ENCODE measurements at regions not wholly inside any gene's neighbourhood (a gene's known extent, or its start where the extent isn't known, plus 50 kb on each side); places are given as distances from the start of the nearest gene placed in this dataset.

GRCh38 chr16:82522026-82522425 lies 104.7 kb upstream of the CDH13 start:
- H3K4me3 Mint-ChIP-seq, result no peak overlapping the region
- TF ChIP-seq CTCF (IDR thresholded peaks at IDR 0.05) (no peak), EZH2phosphoT487 (IDR thresholded peaks at IDR 0.05) (no peak), EZH2 (IDR thresholded peaks at IDR 0.05) (no peak)

GRCh38 chr16:82518811-82519210 lies 108.0 kb upstream of the CDH13 start:
- H3K27ac Mint-ChIP-seq, result no peak overlapping the region
- H3K4me3 Mint-ChIP-seq, result no peak overlapping the region
- H3K36me3 Mint-ChIP-seq, result no peaks in the 10 kb centered on the region
- Histone ChIP-seq H3K79me2 (ENCODE audit: low read depth) (no peaks in the 10 kb centered on the region), H3K27me3 (no peaks in the 10 kb centered on the region), H3K4me1 (peaks cover 5% of the 10 kb centered on the region), H3K36me3 (no peaks in the 10 kb centered on the region), H3F3A (ENCODE audit: low read depth) (no peaks in the 10 kb centered on the region), H3K4me2 (no peak overlapping the region), H3K4me3 (no peak overlapping the region), H3K9me3 (ENCODE audit: low read depth) (no peaks in the 10 kb centered on the region), H2AFZ (replicated peaks) (no peak overlapping the region), H3K9ac (no peak overlapping the region), H3K27ac (no peak overlapping the region), H4K20me1 (ENCODE audit: low read depth) (no peaks in the 10 kb centered on the region)
- H3K9me3 Mint-ChIP-seq, result peaks cover 12% of the 10 kb centered on the region
- peaks cover 10% of the 10 kb centered on the region for H3K4me1 Mint-ChIP-seq
- no peak for DNase-seq (ENCODE audit: low spot score)
- H3K27me3 Mint-ChIP-seq (ENCODE audit: insufficient read depth, low read depth), result peaks cover 4% of the 10 kb centered on the region
- TF ChIP-seq EZH2 (IDR thresholded peaks at IDR 0.05) (no peak), CTCF (IDR thresholded peaks at IDR 0.05) (no peak), EZH2phosphoT487 (IDR thresholded peaks at IDR 0.05) (no peak)

More at GRCh38 chr16:82522026-82522425, 104.7 kb upstream of the CDH13 start:
- Histone ChIP-seq H3K9me3 (ENCODE audit: low read depth) (no peaks in the 10 kb centered on the region), H3K9ac (no peak overlapping the region), H3K4me2 (no peak overlapping the region), H3F3A (ENCODE audit: low read depth) (no peaks in the 10 kb centered on the region), H3K27ac (no peak overlapping the region), H4K20me1 (ENCODE audit: low read depth) (no peaks in the 10 kb centered on the region), H3K27me3 (no peaks in the 10 kb centered on the region), H3K79me2 (ENCODE audit: low read depth) (no peaks in the 10 kb centered on the region), H3K4me1 (peaks cover 5% of the 10 kb centered on the region), H3K36me3 (no peaks in the 10 kb centered on the region), H2AFZ (replicated peaks) (no peak overlapping the region), H3K4me3 (no peak overlapping the region)
- peak overlapping the region; percentile 35 for H3K27ac Mint-ChIP-seq
- peaks cover 17% of the 10 kb centered on the region for H3K9me3 Mint-ChIP-seq
- no peak for DNase-seq (ENCODE audit: low spot score)
- no peaks in the 10 kb centered on the region for H3K36me3 Mint-ChIP-seq
- H3K4me1 Mint-ChIP-seq, result peaks cover 10% of the 10 kb centered on the region
- peaks cover 10% of the 10 kb centered on the region for H3K27me3 Mint-ChIP-seq (ENCODE audit: insufficient read depth, low read depth)

- no peaks in the 10 kb centered on the region for H4K20me1 ChIP-seq (ENCODE audit: low read depth)
- H3K9me3 Mint-ChIP-seq, result peaks cover 15% of the 10 kb centered on the region
- DNase-seq (ENCODE audit: low spot score), result no peak
- no peaks in the 10 kb centered on the region for H3K79me2 ChIP-seq (ENCODE audit: low read depth)
- H3F3A ChIP-seq (ENCODE audit: low read depth), result no peaks in the 10 kb centered on the region
- no peaks in the 10 kb centered on the region for H3K4me1 ChIP-seq
- no peaks in the 10 kb centered on the region for H3K36me3 ChIP-seq
- H3K4me3 ChIP-seq, result no peak overlapping the region
- TF ChIP-seq EZH2 (IDR thresholded peaks at IDR 0.05), result no peak
- no peak for TF ChIP-seq EZH2phosphoT487 (IDR thresholded peaks at IDR 0.05)
- TF ChIP-seq CTCF (IDR thresholded peaks at IDR 0.05), result no peak
- H3K9ac ChIP-seq, result no peak overlapping the region
- no peak overlapping the region for H2AFZ ChIP-seq (replicated peaks)
- H3K4me2 ChIP-seq, result no peak overlapping the region
- H3K27me3 ChIP-seq, result no peaks in the 10 kb centered on the region
- no peak overlapping the region for H3K4me3 Mint-ChIP-seq
- H3K27ac ChIP-seq, result no peak overlapping the region
- no peaks in the 10 kb centered on the region for H3K36me3 Mint-ChIP-seq
- no peak overlapping the region for H3K27ac Mint-ChIP-seq
- peaks cover 12% of the 10 kb centered on the region for H3K4me1 Mint-ChIP-seq
- H3K9me3 ChIP-seq (ENCODE audit: low read depth), result no peaks in the 10 kb centered on the region
- H3K27me3 Mint-ChIP-seq (ENCODE audit: insufficient read depth, low read depth), result peaks cover 15% of the 10 kb centered on the region
These were observed 112.5 kb upstream of the CDH13 start for GRCh38 chr16:82514262-82514661.

Data from neural progenitor cell (in vitro differentiated cells).